HS-27A (cell line): ENCODE measurements at regions not wholly inside any gene's neighbourhood (a gene's known extent, or its start where the extent isn't known, plus 50 kb on each side); places are given as distances from the start of the nearest gene placed in this dataset.
"Not testable (repeated sequence)": the region's sequence is repeated elsewhere in the genome, so short reads cannot be mapped to it uniquely, and the experiment has no call there.

Experiments used
- DNase-seq: peaks from one replicate; pipeline ENCODE4 v3.0.0-alpha.2; 2012; ENCODE audit warnings: low read depth, missing footprints

DNA sequence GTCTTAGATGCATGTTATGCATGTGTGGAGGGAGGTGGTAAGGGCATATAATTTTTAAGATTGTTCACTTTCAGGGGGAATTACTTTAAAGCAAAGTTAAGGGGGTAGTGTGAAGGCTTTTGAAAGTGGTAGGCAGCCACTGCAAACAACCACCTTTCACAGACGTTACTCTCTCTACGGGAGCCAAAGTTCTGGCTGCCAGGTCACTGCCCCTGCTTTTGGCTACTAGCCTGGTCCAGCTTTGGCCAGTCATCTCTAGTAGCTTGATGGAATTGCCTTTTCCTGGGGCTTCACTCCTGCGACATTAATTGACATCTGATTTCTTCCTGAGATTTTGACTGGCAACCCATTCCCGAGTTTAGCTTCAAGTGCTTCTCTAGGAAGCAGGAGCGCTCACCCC, 397.5 kb downstream of the CDH11 start:
- no peak for DNase-seq

DNA sequence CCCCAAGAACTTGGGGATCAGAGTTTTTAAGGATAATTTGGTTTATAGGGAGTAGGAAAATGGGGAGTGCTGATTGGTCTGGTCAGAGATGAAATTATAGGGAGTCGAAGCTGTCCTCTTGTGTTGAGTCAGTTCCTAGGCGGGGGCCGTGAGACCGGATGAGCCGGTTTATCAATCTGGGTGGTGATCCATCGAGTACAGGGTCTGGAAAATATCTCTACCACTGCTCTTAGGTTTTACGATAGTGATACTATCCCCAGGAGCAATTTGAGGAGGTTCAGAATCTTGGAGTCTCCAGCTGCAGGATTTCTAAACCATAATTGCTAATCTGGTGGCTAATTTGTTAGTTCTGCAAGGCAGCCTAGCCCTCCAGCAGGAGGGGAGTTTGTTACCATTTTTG, 403.4 kb downstream of the CDH11 start:
- no peak for DNase-seq

DNA sequence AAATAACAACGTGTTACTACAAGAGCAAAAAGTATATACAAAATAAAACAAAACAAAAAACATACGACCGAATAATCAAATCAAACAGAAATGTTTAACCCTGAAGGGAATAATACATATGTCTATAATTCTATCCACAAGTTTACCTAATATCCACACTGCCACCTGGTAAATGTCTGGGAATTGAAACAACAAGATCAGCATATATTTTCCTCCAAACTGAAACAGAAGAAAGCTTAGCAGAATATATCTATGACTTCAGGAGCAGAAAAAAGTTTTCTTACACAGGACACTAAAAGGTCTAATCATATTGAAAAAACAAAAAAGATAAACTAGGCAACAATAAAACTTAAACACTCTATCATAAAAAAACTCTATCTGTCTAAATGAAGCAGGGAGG, 404.0 kb downstream of the CDH11 start:
- no peak for DNase-seq

DNA sequence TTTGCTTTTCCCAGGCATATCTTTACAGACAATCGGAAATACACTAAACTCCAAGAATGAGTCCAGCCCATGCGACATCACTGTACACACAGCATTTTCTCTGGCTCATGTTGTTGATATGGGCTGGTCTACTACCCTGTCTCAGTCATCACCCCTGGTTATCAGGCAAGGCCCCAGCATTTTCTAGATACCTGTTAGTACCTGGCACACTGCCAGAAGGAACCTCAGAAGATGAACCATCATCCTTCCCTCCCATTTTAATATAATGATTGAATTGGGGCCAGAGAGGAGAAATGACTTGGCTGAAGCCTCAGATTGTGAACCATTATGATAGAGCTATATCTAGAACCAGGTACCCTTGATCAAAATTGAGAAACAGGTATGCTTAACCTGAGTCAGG, 406.2 kb downstream of the CDH11 start:
- no peak for DNase-seq

DNA sequence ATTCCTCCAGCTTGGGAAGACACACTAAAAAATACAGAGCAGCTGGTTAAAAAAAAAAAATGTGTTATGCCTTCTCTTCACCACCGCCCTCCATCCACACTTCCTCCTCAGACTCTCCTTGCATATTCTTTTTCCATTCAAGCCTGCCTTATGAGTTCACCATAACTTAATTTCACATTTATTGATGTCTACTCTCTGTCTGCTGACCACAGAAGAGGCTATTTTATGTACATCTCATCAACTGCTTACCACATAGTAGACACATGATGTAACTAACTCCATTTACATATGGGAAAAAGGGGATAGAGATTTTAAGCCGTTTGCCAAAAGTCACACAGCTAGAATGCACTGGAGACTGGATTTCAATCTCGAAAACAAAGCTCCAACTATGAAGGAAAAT, 409.8 kb downstream of the CDH11 start:
- no peak for DNase-seq

DNA sequence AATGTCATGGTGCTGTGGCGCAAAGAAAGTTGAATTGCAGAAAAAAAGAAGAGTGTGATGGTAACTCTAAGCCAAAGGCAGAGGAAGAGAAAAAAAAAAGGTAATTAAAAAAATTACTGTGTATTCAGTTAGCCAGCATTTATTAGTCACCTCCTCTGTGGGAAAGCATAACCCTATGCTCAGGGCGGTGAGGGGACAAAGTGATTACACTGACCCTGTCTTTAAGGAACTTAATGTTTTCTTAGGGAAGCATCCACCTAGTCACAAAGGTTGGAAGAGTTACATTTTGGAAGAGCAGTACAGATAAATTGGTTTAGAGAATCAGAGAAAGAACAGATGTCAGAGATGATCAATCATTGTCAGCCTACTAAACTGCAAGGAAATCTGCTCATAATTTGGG, 410.3 kb downstream of the CDH11 start:
- no peak for DNase-seq

DNA sequence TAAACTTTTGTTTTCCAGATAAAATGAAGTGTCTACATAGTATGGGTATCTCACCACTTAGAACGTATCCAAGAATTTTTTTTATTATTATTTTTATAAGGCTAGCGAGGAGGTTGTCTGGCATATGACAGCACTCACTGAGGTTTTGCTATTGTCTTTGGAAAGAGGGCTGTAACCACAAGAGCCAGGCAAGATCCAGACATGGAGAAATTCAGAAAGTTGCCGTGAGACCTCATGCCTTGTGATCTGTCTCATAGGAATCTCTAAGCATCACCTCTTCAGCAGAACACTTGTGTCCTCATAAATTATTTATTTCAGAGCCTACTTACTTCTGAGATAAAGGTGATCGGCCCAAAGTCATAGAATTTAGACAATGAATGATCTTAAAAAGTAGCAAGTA, 410.8 kb downstream of the CDH11 start:
- no peak for DNase-seq

DNA sequence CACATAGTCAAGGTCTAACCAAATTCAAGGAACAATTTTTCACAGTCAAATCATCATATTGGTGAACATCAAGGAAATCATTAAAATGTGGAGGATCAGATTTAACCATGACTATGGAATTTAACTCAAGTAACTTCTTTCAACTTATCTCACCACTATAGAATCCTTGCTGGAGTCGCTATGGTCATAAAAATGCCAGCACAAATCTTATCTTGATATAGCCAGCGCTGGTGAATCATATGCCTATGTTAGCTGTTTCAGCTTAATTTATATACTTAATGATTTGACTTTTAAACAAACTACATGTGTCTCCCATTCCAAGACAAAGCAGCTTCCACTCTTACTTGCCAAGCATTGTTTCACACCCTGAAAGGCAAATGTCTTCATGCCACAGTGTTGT, 416.4 kb downstream of the CDH11 start:
- DNase-seq = no peak

DNA sequence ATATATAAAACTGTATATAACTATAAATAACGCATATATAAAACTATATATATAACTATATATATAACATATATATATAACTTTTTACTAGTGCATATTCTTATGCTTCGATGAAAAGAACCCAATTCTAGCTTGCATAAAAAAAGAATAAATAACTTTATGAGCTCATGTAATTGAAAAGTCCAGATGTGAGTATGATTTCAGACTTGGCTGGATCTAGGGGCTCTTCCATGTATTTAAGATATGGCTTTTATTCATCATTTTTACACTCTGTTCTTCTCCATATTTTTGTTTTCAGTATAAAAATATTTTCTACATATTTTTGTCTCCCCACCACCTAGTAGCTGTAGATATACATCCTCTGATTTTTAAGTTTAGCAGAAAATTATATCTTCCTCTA, 417.5 kb downstream of the CDH11 start:
- no peak for DNase-seq

DNA sequence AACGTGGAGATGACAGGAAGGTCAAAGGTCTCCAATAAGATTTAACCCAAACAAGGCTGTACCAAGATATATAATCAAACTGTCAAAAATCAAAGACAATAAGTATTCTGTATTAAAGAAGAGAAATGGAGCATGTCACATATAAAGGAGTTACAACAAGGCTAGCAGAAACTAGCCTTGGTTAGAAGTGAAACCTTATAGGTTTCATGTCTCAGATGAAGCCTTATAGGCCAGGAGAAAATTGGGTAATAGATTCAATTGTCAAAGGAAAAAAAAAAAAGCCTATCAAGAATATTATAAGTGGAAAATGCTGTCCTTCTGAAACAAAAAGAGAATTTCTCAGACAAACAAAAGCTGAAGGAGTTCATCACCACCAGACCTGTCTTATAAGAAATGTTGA, 419.4 kb downstream of the CDH11 start:
- no peak for DNase-seq

DNA sequence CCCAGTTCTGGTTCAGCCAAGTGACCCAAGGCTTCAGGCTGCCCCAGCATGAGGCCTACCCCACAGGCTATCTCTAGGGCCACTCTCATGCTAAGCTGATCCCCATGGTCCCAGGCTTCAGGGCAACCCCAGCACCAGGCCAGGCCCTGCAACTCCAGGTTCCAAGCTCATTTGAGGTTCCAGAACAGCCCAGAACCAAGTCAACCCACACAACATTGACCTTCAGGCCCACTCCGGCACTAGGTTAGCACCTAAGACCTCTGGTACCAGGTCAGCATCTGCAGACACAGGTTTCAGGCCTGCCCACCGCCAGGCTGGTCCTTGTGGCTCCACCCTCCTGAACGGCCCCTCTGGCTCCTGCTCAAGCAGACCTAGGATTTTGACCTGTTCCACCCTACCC, 421.2 kb downstream of the CDH11 start:
- DNase-seq = no peak

DNA sequence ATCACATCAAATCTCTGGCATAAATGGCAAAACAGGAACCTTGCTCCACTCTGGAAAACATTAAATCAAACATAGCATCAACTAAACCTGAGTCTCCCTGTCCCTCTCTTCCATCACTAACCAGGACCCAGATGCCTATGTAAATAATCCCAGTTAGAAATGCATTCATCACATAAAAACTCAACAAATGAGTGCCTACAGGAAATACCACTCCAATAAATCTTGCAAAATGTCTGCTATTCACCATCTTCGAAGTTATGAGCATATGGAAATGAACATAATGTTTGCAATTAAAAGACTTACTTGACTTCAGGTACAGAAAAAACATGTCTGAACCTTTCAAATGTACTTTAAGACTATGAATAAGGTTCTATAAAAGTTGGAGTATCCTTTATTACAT, 425.0 kb downstream of the CDH11 start:
- no peak for DNase-seq

DNA sequence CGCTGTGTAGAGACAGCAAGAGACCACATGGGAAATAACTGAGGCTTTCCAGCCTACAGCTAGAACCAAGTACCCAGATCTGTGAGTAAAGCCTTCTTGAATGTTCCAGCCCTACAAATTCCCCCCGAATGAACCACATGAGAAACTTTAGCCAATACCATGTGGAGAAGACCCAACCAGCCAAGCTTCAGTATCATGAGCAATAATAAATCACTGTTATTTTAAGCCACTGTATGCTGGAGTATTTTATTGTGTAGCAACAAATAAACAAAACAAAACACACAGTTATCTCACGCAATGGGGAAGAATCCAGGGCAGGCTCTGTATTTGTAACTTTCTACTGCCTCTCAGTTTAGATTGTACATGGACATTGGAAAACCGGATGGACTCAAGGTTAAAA, 426.2 kb downstream of the CDH11 start:
- DNase-seq = no peak

DNA sequence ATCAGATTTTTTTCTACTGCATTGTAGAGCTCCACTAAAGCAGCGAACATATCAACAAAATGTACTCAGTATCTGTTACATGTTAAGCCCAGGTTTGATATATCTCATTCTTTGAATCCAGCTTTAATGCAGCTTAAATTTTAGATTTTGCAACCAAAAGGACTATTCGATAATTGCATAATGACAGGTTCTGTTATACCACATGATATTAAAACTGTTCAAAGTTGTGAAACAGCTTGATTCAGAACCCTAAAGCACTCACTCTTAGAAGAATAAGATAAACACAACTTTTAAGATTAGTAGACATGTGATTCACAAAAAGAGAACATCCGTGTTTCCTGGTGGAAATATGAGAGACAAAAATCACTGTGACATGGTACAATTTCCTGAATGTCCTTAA, 427.9 kb downstream of the CDH11 start:
- no peak for DNase-seq

DNA sequence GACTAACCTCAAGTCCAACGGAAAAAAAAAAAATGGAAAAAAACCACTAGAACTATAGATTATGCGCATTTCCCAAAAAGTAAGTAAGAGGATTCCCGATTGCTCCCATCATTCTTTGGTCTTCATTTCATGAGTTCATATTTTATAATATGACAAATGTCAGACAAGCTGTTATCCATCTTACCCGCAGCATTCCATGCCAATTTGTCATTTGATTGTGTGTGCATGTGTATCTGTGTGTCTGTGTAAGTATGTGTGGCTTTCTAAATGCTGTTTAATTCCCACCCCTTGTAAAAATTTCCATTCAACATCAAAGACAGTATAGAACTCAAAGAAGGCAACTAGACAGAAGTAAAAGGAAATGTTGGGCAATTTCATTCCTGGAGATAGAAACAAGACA, 434.1 kb downstream of the CDH11 start:
- peak; percentile 54 for DNase-seq

DNA sequence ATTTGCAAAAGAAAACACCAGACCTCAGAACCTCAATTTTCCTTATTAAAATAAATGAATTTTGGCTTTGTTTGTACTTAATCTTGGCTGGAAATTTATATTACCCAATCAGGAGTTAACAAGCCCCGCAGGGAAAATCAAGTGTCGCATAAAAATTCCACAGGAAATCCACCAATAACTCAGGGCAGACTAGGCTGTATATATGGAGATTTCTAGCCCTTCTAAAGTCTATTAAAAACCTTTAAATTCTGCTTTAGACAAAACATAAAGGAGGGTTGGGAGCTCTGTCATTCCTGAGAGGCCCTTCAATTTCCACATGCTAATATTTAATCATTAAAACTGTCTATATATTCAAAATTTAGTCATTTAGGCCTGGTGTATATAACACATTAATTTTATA, 434.7 kb downstream of the CDH11 start:
- no peak for DNase-seq

DNA sequence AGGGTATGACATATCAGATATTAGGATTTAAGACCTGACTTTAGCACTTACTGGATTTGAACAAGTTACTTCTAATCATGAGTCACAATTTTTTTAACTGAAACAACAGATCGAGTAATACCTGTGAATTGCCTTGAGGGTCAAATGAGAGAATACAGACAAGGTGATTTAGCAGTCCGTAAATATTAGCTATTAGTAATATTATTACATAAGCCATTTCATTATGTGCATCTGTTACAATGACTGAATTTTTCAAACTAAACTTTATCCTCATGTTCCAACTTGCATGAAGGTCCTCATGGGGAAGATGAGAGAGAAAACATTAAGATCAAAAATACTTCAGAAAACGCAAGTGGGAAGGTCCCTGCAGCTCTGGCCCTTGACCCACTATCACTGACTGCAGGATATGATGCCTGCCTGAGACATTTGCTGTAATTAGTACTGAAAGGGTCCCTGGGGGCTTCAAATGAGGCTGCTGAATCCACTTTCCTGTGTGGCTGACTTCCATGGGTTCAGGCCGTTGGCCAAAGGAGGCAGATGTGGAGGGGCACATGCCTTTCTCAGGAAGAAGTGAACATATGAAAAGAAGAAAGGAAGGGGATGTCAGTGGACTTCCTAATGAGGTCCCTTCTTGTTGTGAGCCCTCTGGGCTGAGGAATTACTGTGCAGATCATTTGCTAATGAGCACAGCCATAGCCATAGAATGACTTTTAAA, 441.7 kb downstream of the CDH11 start:
- DNase-seq = no peak

DNA sequence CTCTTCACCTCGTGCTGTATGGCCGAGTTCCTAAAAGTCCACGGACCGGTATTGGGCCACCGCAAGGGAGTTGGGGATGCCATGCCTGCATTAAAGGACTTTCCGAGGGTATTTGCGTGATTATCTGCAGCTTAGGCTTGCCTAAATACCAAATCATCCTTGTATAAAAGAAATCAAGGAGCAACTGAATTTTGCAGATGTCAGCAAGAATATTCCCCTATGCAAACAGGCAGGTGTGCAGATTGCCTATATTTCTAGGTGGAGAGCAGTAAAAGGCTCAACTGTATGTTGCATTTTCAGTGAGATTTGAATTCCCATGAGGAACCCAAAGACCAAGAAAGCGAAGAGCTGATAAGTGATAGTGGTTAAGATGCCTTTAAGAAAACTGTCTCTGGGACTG, 452.3 kb downstream of the CDH11 start:
- no peak for DNase-seq

DNA sequence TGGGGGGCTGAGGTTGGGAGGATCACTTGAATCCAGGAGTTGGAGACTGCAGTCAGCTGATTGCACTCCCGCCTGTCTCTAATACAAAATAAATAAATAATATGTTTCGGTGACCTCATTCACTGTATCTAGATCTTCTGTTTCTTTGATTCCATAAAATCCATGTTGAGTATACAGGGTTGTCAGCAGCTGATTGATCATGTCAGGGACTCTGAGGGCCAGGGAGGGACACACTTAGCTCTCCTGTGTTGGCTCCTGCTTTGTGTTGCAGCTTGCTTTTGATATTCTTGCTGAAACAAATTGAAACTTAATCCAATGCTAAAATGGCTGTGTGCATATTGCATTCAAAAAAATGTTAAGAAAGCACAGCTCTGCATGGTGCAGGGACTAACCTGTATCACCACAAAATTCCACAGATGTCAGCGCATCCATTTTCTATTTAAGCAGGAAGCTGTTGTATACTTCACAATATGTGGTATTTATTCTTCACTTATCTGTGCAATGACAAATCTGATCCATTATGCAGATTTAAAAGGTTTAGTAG, 454.5 kb downstream of the CDH11 start:
- no peak for DNase-seq

DNA sequence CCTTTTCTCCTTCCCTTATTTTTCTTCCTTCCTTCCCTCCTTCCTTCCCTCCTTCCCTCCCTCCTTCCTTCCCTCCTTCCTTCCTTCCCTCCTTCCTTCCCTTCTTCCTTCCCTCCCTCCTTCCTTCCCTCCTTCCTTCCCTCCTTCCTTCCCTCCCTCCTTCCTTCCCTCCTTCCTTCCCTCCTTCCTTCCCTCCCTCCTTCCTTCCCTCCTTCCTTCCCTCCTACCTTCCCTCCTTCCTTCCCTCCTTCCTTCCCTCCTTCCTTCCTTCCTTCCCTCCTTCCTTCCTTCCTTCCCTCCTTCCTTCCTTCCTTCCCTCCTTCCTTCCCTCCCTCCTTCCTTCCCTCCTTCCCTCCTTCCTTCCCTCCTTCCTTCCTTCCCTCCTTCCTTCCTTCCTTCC, 459.6 kb downstream of the CDH11 start:
- not testable (repeated sequence) for DNase-seq

DNA sequence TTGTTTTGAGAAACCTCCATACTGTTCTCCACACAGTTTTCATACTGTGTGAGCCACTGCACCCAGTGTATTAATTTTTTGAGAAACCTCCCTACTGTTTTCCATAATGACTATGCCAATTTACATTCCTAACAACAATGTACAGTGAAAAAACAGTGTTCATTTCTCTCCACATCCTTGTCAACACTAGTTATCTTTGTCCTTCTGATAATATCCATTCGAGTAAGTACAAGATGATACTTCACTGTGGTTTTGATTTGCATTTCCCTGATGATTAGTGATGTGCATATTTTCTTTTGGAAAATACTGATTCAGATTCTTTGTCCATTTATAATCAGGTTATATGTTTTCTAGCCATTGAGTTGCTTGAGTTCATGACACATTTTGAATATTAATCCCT, 462.0 kb downstream of the CDH11 start:
- DNase-seq = no peak

DNA sequence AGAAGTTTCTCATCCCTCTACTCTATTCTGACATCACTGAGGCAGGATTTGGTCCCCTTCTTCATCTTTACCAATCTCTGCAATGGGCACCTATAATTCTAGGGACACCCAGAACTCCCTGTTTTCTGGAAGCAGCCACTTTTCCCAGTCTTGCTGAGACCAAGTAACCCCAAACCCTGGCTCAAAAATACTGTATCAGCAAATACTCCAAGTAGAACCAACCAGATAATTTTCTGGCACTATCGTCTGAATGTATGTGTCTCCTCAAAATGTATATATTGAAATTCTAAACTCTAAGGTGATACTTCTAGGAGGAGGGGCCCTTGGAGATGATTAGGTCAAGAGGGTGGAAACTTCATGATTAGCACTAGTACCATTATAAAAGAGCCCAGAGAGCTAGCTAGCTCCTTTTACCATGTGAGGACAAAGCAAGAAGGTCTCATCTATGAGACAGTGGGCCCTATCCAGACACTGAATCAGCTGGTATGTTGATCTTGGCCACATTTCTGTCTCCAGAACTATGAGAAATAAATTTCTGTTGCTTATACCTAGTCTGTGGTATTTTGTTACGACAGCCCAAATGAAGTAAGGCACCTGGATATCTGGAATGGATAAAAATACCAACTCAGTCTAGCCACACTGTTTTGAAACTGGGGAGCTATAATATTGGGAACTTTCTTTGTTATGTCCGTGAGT, 464.4 kb downstream of the CDH11 start:
- DNase-seq = no peak

DNA sequence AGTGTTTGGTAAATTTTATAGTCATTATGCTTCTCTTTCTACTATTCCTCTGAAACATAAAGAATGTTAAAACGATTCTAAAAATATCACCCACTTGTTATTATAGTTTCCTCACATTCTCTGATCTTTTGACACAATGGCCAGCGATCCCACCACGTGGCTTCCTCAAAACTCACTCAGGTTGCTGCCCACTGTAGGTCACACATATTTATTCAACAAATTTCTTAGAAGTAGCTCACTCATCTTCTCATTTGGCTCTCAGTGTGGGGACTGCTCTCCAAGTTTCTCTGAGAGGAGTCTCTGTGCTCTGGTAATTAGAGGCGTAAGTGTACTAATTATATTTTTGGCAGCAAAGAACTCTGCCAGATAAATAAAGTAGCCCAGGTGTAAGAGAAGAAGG, 465.4 kb downstream of the CDH11 start:
- DNase-seq = no peak

DNA sequence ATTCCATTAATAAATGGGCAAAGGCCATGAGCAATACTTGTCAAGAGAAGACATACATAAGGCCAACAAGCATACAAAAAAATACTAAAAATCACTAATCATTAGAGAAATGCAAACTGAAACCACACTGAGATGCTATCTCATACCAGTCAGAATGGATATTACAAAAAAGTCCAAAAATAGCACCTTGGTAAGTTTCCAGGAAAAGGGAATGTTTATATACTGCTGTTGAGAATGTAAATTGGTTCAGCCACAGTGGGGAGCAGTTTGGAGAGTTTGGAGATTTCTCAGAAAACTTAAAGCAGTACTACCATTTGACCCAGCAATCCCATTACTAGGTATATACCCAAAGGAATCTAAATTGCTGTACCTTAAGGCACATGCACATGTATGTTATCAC, 467.7 kb downstream of the CDH11 start:
- DNase-seq = no peak
